ENCODE measurements at regions not wholly inside any gene's neighbourhood (a gene's known extent, or its start where the extent isn't known, plus 50 kb on each side); places are given as distances from the start of the nearest gene placed in this dataset.

DNA sequence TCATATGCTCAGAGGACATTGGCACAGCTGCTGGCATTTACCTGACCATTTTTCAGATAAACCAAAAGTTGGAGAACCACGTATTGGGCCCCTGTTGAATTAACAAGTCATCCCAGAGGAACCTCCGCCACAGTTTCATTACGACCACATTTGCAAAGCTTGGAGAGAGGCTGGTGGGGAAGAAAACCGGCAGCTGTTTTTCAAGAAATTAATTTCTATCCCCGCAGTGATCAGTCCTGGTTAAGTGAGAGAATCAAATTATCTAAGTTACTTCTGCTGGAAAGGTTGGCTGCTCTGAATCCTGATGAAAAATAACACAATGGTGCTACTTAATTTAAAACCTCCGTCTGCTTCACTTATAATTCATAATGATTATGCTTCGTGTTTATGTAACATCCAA is 737.1 kb upstream of the AUTS2 start:
- TF ChIP-seq, protein P1, sequence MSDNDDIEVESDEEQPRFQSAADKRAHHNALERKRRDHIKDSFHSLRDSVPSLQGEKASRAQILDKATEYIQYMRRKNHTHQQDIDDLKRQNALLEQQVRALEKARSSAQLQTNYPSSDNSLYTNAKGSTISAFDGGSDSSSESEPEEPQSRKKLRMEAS (IDR thresholded peaks at IDR 0.05), result no peak
- TF ChIP-seq, protein P2, sequence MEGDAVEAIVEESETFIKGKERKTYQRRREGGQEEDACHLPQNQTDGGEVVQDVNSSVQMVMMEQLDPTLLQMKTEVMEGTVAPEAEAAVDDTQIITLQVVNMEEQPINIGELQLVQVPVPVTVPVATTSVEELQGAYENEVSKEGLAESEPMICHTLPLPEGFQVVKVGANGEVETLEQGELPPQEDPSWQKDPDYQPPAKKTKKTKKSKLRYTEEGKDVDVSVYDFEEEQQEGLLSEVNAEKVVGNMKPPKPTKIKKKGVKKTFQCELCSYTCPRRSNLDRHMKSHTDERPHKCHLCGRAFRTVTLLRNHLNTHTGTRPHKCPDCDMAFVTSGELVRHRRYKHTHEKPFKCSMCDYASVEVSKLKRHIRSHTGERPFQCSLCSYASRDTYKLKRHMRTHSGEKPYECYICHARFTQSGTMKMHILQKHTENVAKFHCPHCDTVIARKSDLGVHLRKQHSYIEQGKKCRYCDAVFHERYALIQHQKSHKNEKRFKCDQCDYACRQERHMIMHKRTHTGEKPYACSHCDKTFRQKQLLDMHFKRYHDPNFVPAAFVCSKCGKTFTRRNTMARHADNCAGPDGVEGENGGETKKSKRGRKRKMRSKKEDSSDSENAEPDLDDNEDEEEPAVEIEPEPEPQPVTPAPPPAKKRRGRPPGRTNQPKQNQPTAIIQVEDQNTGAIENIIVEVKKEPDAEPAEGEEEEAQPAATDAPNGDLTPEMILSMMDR (IDR thresholded peaks at IDR 0.05; ENCODE audit: low read depth, low read length, missing input control), result no peak
- TF ChIP-seq TAF1 (conservative IDR thresholded peaks at IDR 0.05) (no peak), HNF4A (conservative IDR thresholded peaks at IDR 0.05) (no peak), JUND (IDR thresholded peaks at IDR 0.05) (no peak), YY1 (IDR thresholded peaks at IDR 0.05) (no peak)
- TF ChIP-seq, protein P3, sequence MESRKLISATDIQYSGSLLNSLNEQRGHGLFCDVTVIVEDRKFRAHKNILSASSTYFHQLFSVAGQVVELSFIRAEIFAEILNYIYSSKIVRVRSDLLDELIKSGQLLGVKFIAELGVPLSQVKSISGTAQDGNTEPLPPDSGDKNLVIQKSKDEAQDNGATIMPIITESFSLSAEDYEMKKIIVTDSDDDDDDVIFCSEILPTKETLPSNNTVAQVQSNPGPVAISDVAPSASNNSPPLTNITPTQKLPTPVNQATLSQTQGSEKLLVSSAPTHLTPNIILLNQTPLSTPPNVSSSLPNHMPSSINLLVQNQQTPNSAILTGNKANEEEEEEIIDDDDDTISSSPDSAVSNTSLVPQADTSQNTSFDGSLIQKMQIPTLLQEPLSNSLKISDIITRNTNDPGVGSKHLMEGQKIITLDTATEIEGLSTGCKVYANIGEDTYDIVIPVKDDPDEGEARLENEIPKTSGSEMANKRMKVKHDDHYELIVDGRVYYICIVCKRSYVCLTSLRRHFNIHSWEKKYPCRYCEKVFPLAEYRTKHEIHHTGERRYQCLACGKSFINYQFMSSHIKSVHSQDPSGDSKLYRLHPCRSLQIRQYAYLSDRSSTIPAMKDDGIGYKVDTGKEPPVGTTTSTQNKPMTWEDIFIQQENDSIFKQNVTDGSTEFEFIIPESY (IDR thresholded peaks at IDR 0.05), result no peak
- TF ChIP-seq, protein P4, sequence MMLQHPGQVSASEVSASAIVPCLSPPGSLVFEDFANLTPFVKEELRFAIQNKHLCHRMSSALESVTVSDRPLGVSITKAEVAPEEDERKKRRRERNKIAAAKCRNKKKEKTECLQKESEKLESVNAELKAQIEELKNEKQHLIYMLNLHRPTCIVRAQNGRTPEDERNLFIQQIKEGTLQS (IDR thresholded peaks at IDR 0.05), result no peak
